Astrocyte (in vitro differentiated cells and primary cell): ENCODE measurements at regions not wholly inside any gene's neighbourhood (a gene's known extent, or its start where the extent isn't known, plus 50 kb on each side); places are given as distances from the start of the nearest gene placed in this dataset.

Experiments
- DNase-seq: peaks from one replicate; pipeline ENCODE4 v3.0.0-alpha.2; 2010; ENCODE audit warnings: low read depth
- FAIRE-seq: peaks from 2 replicates; lab custom pipeline; 2011; peaks lifted over from hg19 to GRCh38; lab: Jason Lieb, UNC
- H2AFZ ChIP-seq: 2 replicates; pipeline ENCODE4 v1.6.0; 2012; ENCODE audit warnings: low read depth, low read length, inconsistent platforms
- H3K27ac ChIP-seq: 2 replicates; pipeline ENCODE4 v1.5.1; 2011; ENCODE audit warnings: low read depth, low read length, inconsistent platforms
- H3K27me3 ChIP-seq: 2 replicates; pipeline ENCODE4 v1.6.0; 2011; ENCODE audit warnings: low read length, inconsistent platforms; ENCODE audit not compliant: insufficient read depth
- H3K36me3 ChIP-seq: 2 replicates; pipeline ENCODE4 v1.5.1; 2011; ENCODE audit warnings: low read length, inconsistent platforms; ENCODE audit not compliant: insufficient read depth
- H3K4me1 ChIP-seq: 2 replicates; pipeline ENCODE4 v1.5.1; 2011; ENCODE audit warnings: low read length, inconsistent platforms; ENCODE audit not compliant: insufficient read depth
- H3K4me2 ChIP-seq: 2 replicates; pipeline ENCODE4 v1.6.0; 2012; ENCODE audit warnings: low read length, inconsistent platforms
- H3K4me3 ChIP-seq: 2 replicates; pipeline ENCODE4 v1.5.1; 2011; ENCODE audit warnings: low read depth, mild to moderate bottlenecking, low read length, inconsistent platforms; ENCODE audit not compliant: insufficient read depth
- H3K79me2 ChIP-seq: 2 replicates; pipeline ENCODE4 v1.6.0; 2012; ENCODE audit warnings: mild to moderate bottlenecking, low read length, inconsistent platforms; ENCODE audit not compliant: insufficient read depth
- H3K9ac ChIP-seq: 2 replicates; pipeline ENCODE4 v1.6.0; 2012; ENCODE audit warnings: mild to moderate bottlenecking, low read length, inconsistent platforms
- H3K9me3 ChIP-seq: 2 replicates; pipeline ENCODE4 v1.5.1; 2012; ENCODE audit warnings: low read depth, mild to moderate bottlenecking, low read length, inconsistent platforms; ENCODE audit not compliant: insufficient read depth
- H4K20me1 ChIP-seq: 2 replicates; pipeline ENCODE4 v1.6.0; 2012; ENCODE audit warnings: low read length, inconsistent platforms; ENCODE audit not compliant: insufficient read depth
- H3K27ac Mint-ChIP-seq: one replicate; pipeline ENCODE4 v1.8.0; 2021; ENCODE audit warnings: mild to moderate bottlenecking, mixed read lengths; ENCODE audit not compliant: unreplicated experiment
- H3K27me3 Mint-ChIP-seq: one replicate; pipeline ENCODE4 v1.8.0; 2021; ENCODE audit warnings: low read depth, mixed read lengths; ENCODE audit not compliant: unreplicated experiment
- H3K36me3 Mint-ChIP-seq: one replicate; pipeline ENCODE4 v1.8.0; 2021; ENCODE audit warnings: low read depth, mixed read lengths; ENCODE audit not compliant: unreplicated experiment
- H3K4me1 Mint-ChIP-seq: one replicate; pipeline ENCODE4 v1.8.0; 2021; ENCODE audit warnings: low read depth, mixed read lengths; ENCODE audit not compliant: unreplicated experiment
- H3K4me3 Mint-ChIP-seq: one replicate; pipeline ENCODE4 v1.8.0; 2021; ENCODE audit warnings: mild to moderate bottlenecking, moderate library complexity, mixed read lengths; ENCODE audit not compliant: unreplicated experiment
- H3K9me3 Mint-ChIP-seq: one replicate; pipeline ENCODE4 v1.8.0; 2021; ENCODE audit warnings: mild to moderate bottlenecking, mixed read lengths; ENCODE audit not compliant: unreplicated experiment
- CTCF ChIP-seq: IDR thresholded peaks from 2 replicates; pipeline ENCODE4 v1.5.1; 2011; ENCODE audit warnings: low read depth, mild to moderate bottlenecking, inconsistent platforms, low read length, moderate library complexity; ENCODE audit not compliant: insufficient read depth
- EZH2 ChIP-seq: IDR thresholded peaks from 2 replicates; pipeline ENCODE4 v1.6.1; 2012; ENCODE audit warnings: mild to moderate bottlenecking, low read length, inconsistent platforms; ENCODE audit not compliant: insufficient read depth

DNA sequence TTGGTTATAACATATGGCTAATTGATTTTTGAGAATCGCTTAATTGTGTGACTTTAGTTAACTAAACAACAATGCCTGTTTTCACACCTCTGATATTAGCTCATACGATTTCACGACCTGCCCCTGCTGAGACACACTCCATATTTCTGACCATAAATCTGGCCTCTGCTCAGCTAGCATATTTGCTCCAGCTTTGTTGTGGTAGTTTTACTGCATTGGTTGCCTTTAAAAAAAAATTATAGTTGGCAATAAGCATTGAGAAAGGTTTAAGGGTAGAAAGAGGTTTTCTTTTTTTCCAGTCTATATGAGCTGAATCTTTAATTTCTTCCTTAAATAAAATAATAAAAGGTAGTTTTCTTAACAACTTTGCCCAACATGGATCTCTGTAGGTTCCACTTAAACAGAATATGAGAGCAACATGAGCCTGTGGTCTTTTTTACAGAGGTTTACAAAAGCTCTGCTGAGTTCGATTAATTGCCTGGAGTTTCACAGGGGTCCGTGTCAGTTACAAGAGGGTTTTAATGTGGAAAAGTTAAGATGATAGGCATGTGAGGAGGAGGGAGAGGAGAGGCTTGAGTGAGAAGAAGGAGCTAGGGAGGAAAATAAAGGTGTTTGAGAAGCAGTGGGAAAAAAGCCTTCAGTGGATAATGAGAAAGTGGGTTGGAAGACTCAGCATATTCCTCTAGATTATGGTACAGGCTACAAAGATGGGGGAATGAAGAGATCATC, 318.2 kb downstream of the CXCL12 start:
- no peak overlapping the region for H2AFZ ChIP-seq
- peaks cover 2% of the 10 kb centered on the region for H3K27me3 ChIP-seq
- H3K79me2 ChIP-seq = no peaks in the 10 kb centered on the region
- Mint-ChIP-seq H3K9me3 (peaks cover 3% of the 10 kb centered on the region), H3K36me3 (no peaks in the 10 kb centered on the region), H3K27ac (no peak overlapping the region), H3K4me1 (no peaks in the 10 kb centered on the region), H3K27me3 (peaks cover 17% of the 10 kb centered on the region), H3K4me3 (no peak overlapping the region)
- no peak overlapping the region for H3K4me2 ChIP-seq
- no peak overlapping the region for H3K4me3 ChIP-seq
- H3K36me3 ChIP-seq = no peaks in the 10 kb centered on the region
- H4K20me1 ChIP-seq = no peaks in the 10 kb centered on the region
- H3K9ac ChIP-seq = no peak overlapping the region
- DNase-seq (no peak), FAIRE-seq (no peak)
- no peak overlapping the region for H3K27ac ChIP-seq
- TF ChIP-seq EZH2 (no peak), CTCF (no peak)
- no peaks in the 10 kb centered on the region for H3K9me3 ChIP-seq
- no peaks in the 10 kb centered on the region for H3K4me1 ChIP-seq

- TF ChIP-seq CTCF (no peak), EZH2 (no peak)
- H3K4me1 Mint-ChIP-seq = no peaks in the 10 kb centered on the region
- peaks cover 3% of the 10 kb centered on the region for H3K9me3 Mint-ChIP-seq
- Histone ChIP-seq H3K4me2 (no peak overlapping the region), H3K4me3 (no peak overlapping the region), H3K27me3 (peaks cover 2% of the 10 kb centered on the region), H3K36me3 (no peaks in the 10 kb centered on the region), H3K27ac (no peak overlapping the region), H3K9me3 (no peaks in the 10 kb centered on the region), H3K79me2 (no peaks in the 10 kb centered on the region), H4K20me1 (no peaks in the 10 kb centered on the region), H2AFZ (no peak overlapping the region), H3K9ac (no peak overlapping the region), H3K4me1 (no peaks in the 10 kb centered on the region)
- DNase-seq (no peak), FAIRE-seq (no peak)
- H3K36me3 Mint-ChIP-seq = no peaks in the 10 kb centered on the region
- H3K27ac Mint-ChIP-seq = no peak overlapping the region
- H3K4me3 Mint-ChIP-seq = no peak overlapping the region
- peaks cover 23% of the 10 kb centered on the region for H3K27me3 Mint-ChIP-seq
Measured at GRCh38 chr10:44065788-44066526, 318.9 kb downstream of the CXCL12 start.
